ENCODE measurements at regions not wholly inside any gene's neighbourhood (a gene's known extent, or its start where the extent isn't known, plus 50 kb on each side); places are given as distances from the start of the nearest gene placed in this dataset.
"Not testable (repeated sequence)": the region's sequence is repeated elsewhere in the genome, so short reads cannot be mapped to it uniquely, and the experiment has no call there.

DNA sequence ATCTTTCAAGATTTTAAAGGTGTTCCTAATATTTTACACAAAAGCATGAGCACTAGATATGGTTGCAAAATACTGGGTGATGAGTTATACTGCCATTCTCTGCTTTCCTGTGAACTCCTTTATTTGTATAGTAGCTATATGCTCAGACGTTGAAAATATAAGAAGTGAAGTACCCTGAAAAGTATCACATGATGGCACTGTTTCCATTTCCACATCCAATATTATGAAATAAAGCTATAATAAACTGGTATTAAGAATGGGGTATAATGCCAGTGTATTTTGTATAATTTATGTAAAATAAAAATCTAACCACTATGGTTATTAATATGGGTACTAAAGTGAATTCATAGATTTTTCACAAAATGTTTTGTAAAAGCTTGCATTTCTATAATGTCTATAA lies 79.6 kb upstream of the FOXP2 start:
- H3K27ac ChIP-seq, result no peak overlapping the region
- no peak overlapping the region for H2AFZ ChIP-seq (ENCODE audit: low read depth)
- H3K27me3 ChIP-seq (ENCODE audit: insufficient read depth, low read depth), result no peaks in the 10 kb centered on the region
- no peaks in the 10 kb centered on the region; the same call in 1 of the 2 replicates for H4K20me1 ChIP-seq (ENCODE audit: insufficient read depth)
- no peak overlapping the region for H3K4me2 ChIP-seq
- no peak overlapping the region for H3K9ac ChIP-seq
- TF ChIP-seq, protein P1, sequence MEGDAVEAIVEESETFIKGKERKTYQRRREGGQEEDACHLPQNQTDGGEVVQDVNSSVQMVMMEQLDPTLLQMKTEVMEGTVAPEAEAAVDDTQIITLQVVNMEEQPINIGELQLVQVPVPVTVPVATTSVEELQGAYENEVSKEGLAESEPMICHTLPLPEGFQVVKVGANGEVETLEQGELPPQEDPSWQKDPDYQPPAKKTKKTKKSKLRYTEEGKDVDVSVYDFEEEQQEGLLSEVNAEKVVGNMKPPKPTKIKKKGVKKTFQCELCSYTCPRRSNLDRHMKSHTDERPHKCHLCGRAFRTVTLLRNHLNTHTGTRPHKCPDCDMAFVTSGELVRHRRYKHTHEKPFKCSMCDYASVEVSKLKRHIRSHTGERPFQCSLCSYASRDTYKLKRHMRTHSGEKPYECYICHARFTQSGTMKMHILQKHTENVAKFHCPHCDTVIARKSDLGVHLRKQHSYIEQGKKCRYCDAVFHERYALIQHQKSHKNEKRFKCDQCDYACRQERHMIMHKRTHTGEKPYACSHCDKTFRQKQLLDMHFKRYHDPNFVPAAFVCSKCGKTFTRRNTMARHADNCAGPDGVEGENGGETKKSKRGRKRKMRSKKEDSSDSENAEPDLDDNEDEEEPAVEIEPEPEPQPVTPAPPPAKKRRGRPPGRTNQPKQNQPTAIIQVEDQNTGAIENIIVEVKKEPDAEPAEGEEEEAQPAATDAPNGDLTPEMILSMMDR (conservative IDR thresholded peaks at IDR 0.05; ENCODE audit: low read depth, low read length), result no peak
- no peaks in the 10 kb centered on the region for H3K4me1 ChIP-seq (ENCODE audit: low read depth, poor library complexity, severe bottlenecking)
- H3K36me3 ChIP-seq (ENCODE audit: insufficient read depth), result no peaks in the 10 kb centered on the region
- no peaks in the 10 kb centered on the region for H3K79me2 ChIP-seq (ENCODE audit: insufficient read depth, low read depth)
- no peak overlapping the region for H3K4me3 ChIP-seq (IDR thresholded peaks at IDR 0.05; ENCODE audit: insufficient read depth, low read depth, low read length)

DNA sequence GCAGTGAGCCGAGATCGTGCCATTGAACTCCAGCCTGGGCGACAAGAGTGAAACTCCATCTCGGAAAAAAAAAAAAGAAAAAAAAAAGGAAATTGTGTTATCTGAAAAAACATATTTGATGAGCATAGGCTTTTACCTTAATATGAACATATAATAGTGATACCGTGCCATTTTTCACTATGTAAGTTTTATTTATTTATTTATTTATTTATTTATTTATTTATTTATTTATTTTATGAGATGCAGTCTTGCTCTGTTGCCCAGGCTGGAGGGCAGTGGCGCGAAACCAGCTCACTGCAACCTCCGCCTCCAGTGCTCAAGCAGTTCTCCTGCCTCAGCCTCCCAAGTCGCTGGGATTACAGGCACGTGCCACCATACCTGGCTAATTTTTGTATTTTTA lies 85.2 kb upstream of the FOXP2 start:
- not testable (repeated sequence) for H3K4me3 ChIP-seq (IDR thresholded peaks at IDR 0.05; ENCODE audit: insufficient read depth, low read depth, low read length); H4K20me1 ChIP-seq (ENCODE audit: insufficient read depth); H2AFZ ChIP-seq (ENCODE audit: low read depth); H3K4me1 ChIP-seq (ENCODE audit: low read depth, poor library complexity, severe bottlenecking); H3K9ac ChIP-seq; H3K27ac ChIP-seq; H3K27me3 ChIP-seq (ENCODE audit: insufficient read depth, low read depth); H3K79me2 ChIP-seq (ENCODE audit: insufficient read depth, low read depth); H3K36me3 ChIP-seq (ENCODE audit: insufficient read depth); H3K4me2 ChIP-seq

DNA sequence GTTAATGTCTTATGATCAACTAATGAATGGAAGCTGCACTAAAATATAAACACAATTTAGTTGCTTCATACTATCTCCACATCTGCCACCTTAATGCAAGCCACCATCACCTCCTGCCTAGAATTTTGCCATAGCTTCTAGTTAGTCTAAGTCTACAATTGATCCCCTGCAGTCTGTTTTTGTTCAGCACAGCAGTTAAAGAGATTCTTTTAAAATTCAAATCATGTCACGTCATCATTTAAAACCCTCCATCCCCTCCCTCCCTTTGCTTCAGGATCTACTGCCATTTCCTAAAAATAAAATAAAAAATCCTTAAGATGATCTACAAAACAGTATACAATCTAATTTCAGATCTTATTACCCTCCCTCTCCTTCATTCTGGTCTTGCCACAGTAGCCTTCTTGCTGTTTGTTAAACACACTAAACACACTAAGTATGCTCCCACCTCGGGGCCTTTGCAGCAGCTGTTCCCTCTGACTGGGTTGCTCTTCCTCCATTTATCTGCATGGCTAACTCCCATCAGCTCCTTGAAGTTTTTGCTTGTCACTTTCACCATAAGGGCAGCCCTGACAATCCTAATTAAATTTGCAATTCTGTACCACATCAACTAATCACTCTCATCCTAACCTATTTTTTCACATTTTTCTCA lies 97.0 kb upstream of the FOXP2 start:
- H2AFZ ChIP-seq (ENCODE audit: low read depth), result no peak overlapping the region
- TF ChIP-seq, protein P1 (conservative IDR thresholded peaks at IDR 0.05; ENCODE audit: low read depth, low read length), result no peak
- no peaks in the 10 kb centered on the region for H3K79me2 ChIP-seq (ENCODE audit: insufficient read depth, low read depth)
- H3K4me3 ChIP-seq (IDR thresholded peaks at IDR 0.05; ENCODE audit: insufficient read depth, low read depth, low read length), result no peak overlapping the region
- H3K36me3 ChIP-seq (ENCODE audit: insufficient read depth), result no peaks in the 10 kb centered on the region
- H3K4me1 ChIP-seq (ENCODE audit: low read depth, poor library complexity, severe bottlenecking), result peaks cover 16% of the 10 kb centered on the region
- no peaks in the 10 kb centered on the region for H3K27me3 ChIP-seq (ENCODE audit: insufficient read depth, low read depth)
- H3K9ac ChIP-seq, result no peak overlapping the region
- no peaks in the 10 kb centered on the region for H4K20me1 ChIP-seq (ENCODE audit: insufficient read depth)
- H3K4me2 ChIP-seq, result no peak overlapping the region
- H3K27ac ChIP-seq, result no peak overlapping the region

DNA sequence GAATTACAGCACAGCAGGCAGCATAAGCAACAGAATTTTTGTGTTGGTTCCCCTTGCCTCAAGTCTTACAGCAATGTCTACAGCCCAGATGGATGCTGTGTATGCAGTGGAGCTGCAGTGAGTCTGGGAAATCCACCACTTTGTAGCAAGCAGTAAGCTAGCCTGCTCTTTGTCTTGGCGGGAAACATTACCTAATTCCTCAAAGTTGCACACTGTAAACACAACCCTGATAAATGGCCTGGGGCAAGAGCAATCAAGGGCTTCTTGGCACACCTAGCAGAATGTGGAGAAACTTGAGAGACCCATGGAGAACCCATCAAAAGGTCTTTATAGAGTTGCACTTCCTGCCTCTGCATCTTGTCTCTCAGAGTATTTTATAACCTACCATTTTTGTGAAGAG lies 102.0 kb upstream of the FOXP2 start:
- Histone ChIP-seq H3K27me3 (ENCODE audit: insufficient read depth, low read depth) (no peaks in the 10 kb centered on the region), H3K9ac (no peak overlapping the region), H3K79me2 (ENCODE audit: insufficient read depth, low read depth) (no peaks in the 10 kb centered on the region), H3K4me2 (no peak overlapping the region), H2AFZ (ENCODE audit: low read depth) (no peak overlapping the region), H3K4me1 (ENCODE audit: low read depth, poor library complexity, severe bottlenecking) (peaks cover 16% of the 10 kb centered on the region), H3K4me3 (IDR thresholded peaks at IDR 0.05; ENCODE audit: insufficient read depth, low read depth, low read length) (no peak overlapping the region), H4K20me1 (ENCODE audit: insufficient read depth) (no peaks in the 10 kb centered on the region), H3K27ac (no peak overlapping the region), H3K36me3 (ENCODE audit: insufficient read depth) (no peaks in the 10 kb centered on the region)
- TF ChIP-seq, protein P1 (conservative IDR thresholded peaks at IDR 0.05; ENCODE audit: low read depth, low read length), result no peak

DNA sequence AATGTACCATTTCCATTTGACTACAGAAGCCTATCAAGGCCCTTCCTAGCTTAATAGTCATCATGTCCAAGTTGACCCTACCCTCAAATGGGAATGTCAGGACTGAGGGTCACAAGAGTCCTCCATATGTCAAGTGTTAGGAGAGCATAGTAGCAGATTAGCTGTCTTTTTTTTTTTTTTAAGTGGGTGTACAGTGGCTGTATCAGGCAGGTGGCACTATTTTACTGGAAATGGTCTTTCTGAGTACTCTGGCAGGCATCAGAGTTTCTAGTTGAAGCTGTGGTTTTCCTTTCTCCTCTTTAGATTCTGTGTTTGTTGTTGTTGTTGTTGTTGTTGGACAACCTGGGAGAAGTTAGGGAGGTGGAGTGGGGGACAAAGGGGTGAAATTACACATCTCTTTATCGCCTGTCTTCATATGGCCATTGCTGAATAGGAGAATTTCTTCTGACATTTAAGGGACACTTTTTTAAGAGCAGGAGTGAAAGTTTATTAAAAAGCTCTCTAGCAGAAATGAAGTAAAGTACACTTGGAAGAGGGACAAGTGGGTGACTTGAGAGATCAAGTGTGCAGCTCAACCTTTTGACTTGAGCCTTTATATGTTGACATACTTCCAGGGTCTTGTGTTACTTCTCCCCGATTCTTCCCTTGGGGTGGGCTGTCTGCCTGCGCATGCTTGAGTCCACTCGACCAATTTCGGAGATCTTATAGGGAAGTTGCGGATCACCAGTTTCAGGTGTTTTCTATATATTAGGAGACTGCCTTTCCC lies 104.1 kb upstream of the FOXP2 start:
- Histone ChIP-seq H3K27me3 (ENCODE audit: insufficient read depth, low read depth) (no peaks in the 10 kb centered on the region), H3K4me1 (ENCODE audit: low read depth, poor library complexity, severe bottlenecking) (peaks cover under 1% of the 10 kb centered on the region)

More for the DNA sequence above, 104.1 kb upstream of the FOXP2 start:
- H2AFZ ChIP-seq (ENCODE audit: low read depth), result no peak overlapping the region
- H3K27ac ChIP-seq, result no peak overlapping the region
- H3K36me3 ChIP-seq (ENCODE audit: insufficient read depth), result no peaks in the 10 kb centered on the region
- no peak overlapping the region for H3K4me3 ChIP-seq (IDR thresholded peaks at IDR 0.05; ENCODE audit: insufficient read depth, low read depth, low read length)
- TF ChIP-seq, protein P1 (conservative IDR thresholded peaks at IDR 0.05; ENCODE audit: low read depth, low read length), result no peak
- no peak overlapping the region for H3K4me2 ChIP-seq
- no peaks in the 10 kb centered on the region for H3K79me2 ChIP-seq (ENCODE audit: insufficient read depth, low read depth)
- H4K20me1 ChIP-seq (ENCODE audit: insufficient read depth), result no peaks in the 10 kb centered on the region
- no peak overlapping the region for H3K9ac ChIP-seq

All from KMS-11 (cell line).